ENCODE measurements at regions not wholly inside any gene's neighbourhood (a gene's known extent, or its start where the extent isn't known, plus 50 kb on each side); places are given as distances from the start of the nearest gene placed in this dataset.

GRCh38 chr7:28299556-28299955 is 112.8 kb upstream of the CREB5 start:
- no peak for TF ChIP-seq CTCF (IDR thresholded peaks at IDR 0.05; ENCODE audit: borderline replicate concordance, insufficient read depth, low read depth, low read length)
- H3K4me3 ChIP-seq (ENCODE audit: low read depth, low read length) = no peak overlapping the region

- no peak overlapping the region for H3K4me3 ChIP-seq (ENCODE audit: low read depth, low read length)
- no peak for TF ChIP-seq CTCF (IDR thresholded peaks at IDR 0.05; ENCODE audit: borderline replicate concordance, insufficient read depth, low read depth, low read length)
Measured at GRCh38 chr7:28300488-28300887, 111.8 kb upstream of the CREB5 start.

GRCh38 chr7:28301148-28301641 is 111.1 kb upstream of the CREB5 start:
- TF ChIP-seq CTCF (IDR thresholded peaks at IDR 0.05; ENCODE audit: borderline replicate concordance, insufficient read depth, low read depth, low read length) = no peak
- no peak overlapping the region for H3K4me3 ChIP-seq (ENCODE audit: low read depth, low read length)

- TF ChIP-seq CTCF (IDR thresholded peaks at IDR 0.05; ENCODE audit: borderline replicate concordance, insufficient read depth, low read depth, low read length) = no peak
- no peak overlapping the region for H3K4me3 ChIP-seq (ENCODE audit: low read depth, low read length)
Measured at GRCh38 chr7:28304290-28304689, 108.0 kb upstream of the CREB5 start.

- H3K4me3 ChIP-seq (ENCODE audit: low read depth, low read length) = no peak overlapping the region
- no peak for TF ChIP-seq CTCF (IDR thresholded peaks at IDR 0.05; ENCODE audit: borderline replicate concordance, insufficient read depth, low read depth, low read length)
Measured at GRCh38 chr7:28309704-28310459, 102.4 kb upstream of the CREB5 start.

- H3K4me3 ChIP-seq (ENCODE audit: low read depth, low read length) = no peak overlapping the region
- TF ChIP-seq CTCF (IDR thresholded peaks at IDR 0.05; ENCODE audit: borderline replicate concordance, insufficient read depth, low read depth, low read length) = no peak
Measured at GRCh38 chr7:28310460-28310848, 101.9 kb upstream of the CREB5 start.

- H3K4me3 ChIP-seq (ENCODE audit: low read depth, low read length) = no peak overlapping the region
- no peak for TF ChIP-seq CTCF (IDR thresholded peaks at IDR 0.05; ENCODE audit: borderline replicate concordance, insufficient read depth, low read depth, low read length)
Measured at GRCh38 chr7:28311670-28312069, 100.6 kb upstream of the CREB5 start.
